Neural progenitor cell (in vitro differentiated cells): ENCODE measurements at regions not wholly inside any gene's neighbourhood (a gene's known extent, or its start where the extent isn't known, plus 50 kb on each side); places are given as distances from the start of the nearest gene placed in this dataset.
"Not testable (repeated sequence)": the region's sequence is repeated elsewhere in the genome, so short reads cannot be mapped to it uniquely, and the experiment has no call there.

Experiments
- CTCF ChIP-seq: fragments of 200-600 bp; sonication (generic); IDR thresholded peaks from 2 replicates; pipeline ENCODE4 v1.5.1; 2017; ENCODE audit warnings: antibody characterized with exemption, mild to moderate bottlenecking
- EZH2 ChIP-seq: fragments of 200-600 bp; sonication (generic); IDR thresholded peaks from 2 replicates; pipeline ENCODE4 v1.6.1; 2017; ENCODE audit warnings: antibody characterized with exemption, mild to moderate bottlenecking, moderate library complexity

GRCh38 chr15:31715208-31715607 is 315.1 kb upstream of the CHRNA7 start:
- TF ChIP-seq CTCF, EZH2: not testable (repeated sequence)
